ENCODE measurements at regions not wholly inside any gene's neighbourhood (a gene's known extent, or its start where the extent isn't known, plus 50 kb on each side); places are given as distances from the start of the nearest gene placed in this dataset.
"Not testable (repeated sequence)": the region's sequence is repeated elsewhere in the genome, so short reads cannot be mapped to it uniquely, and the experiment has no call there.

GRCh38 chr18:1811282-1811681, 760.0 kb downstream of the METTL4 start:
- DNase-seq (ENCODE audit: low read depth): no peak
- H3K4me3 ChIP-seq (ENCODE audit: low read length): no peak overlapping the region
- no peak for TF ChIP-seq CTCF (conservative IDR thresholded peaks at IDR 0.05; ENCODE audit: low read length)

- no peak overlapping the region for H3K4me3 ChIP-seq (ENCODE audit: low read length)
- DNase-seq (ENCODE audit: low read depth): no peak
Measured at GRCh38 chr18:1825296-1825695, 746.0 kb downstream of the METTL4 start.

DNA sequence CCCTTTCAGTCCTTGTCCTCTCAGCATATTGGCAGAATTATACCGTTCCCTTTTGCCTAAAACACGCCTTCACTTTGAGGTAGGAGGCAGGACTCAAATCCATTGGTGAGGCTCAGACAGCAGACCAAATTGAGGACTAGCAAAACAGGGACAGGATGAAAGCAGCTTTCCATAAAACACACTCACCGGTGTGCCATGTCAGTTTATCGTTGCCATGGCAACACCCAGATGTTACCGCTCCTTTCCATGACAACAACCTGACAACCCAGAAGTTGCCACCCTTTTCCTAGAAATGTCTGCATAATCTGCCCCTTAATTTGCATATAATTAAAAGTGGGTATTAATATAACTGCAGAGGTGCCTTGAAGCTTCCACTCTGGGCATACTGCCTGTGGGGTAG, 730.4 kb downstream of the METTL4 start:
- TF ChIP-seq CTCF (conservative IDR thresholded peaks at IDR 0.05; ENCODE audit: low read length): no peak
- no peak for DNase-seq (ENCODE audit: low read depth)

More at GRCh38 chr18:1825296-1825695, 746.0 kb downstream of the METTL4 start:
- no peak for TF ChIP-seq CTCF (conservative IDR thresholded peaks at IDR 0.05; ENCODE audit: low read length)

DNA sequence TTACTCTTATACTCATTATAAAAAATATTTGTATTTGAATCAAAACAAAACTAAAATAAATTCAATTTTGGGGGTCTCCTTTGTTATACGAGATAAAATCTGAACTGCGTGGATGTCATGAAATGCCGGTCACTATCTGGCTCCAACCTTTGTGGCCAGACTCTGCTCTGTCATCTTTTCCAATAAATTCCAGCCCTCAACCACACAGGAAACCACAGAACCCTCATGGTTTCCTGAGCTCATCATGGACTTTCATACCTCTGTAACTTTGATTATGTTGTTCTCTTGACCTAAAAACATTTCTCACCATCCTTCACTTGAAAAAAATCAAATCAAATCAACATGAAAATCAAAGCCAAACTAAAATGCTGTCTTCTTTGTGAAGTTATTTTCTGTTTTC, 724.7 kb downstream of the METTL4 start:
- no peak for DNase-seq (ENCODE audit: low read depth)

More for the DNA sequence above, 730.4 kb downstream of the METTL4 start:
- H3K4me3 ChIP-seq (ENCODE audit: low read length): no peak overlapping the region

GRCh38 chr18:1848716-1849115, 722.6 kb downstream of the METTL4 start:
- H3K4me3 ChIP-seq (ENCODE audit: low read length): no peak overlapping the region
- DNase-seq (ENCODE audit: low read depth): no peak
- no peak for TF ChIP-seq CTCF (conservative IDR thresholded peaks at IDR 0.05; ENCODE audit: low read length)

More for the DNA sequence above, 724.7 kb downstream of the METTL4 start:
- no peak for TF ChIP-seq CTCF (conservative IDR thresholded peaks at IDR 0.05; ENCODE audit: low read length)
- H3K4me3 ChIP-seq (ENCODE audit: low read length): no peak overlapping the region

DNA sequence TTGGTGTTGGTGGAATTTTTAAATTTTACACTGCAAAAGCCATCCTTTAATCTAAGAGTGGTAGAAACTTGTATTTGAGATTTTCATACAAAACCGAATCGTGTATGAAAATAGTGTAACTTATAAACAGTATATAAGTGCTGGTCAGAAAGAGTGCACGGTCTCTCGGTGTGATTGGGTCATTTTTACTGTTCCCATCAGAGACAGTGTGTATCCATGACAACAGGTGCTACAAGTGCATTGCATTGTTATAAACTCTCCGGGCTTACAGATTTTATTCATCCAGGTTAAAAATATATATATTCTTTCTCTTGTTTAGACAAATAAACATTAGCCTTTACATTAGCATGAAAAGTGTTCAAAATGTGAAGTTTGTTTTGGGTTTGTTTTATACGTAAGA, 721.9 kb downstream of the METTL4 start:
- no peak for DNase-seq (ENCODE audit: low read depth)
- TF ChIP-seq CTCF (conservative IDR thresholded peaks at IDR 0.05; ENCODE audit: low read length): no peak
- no peak overlapping the region for H3K4me3 ChIP-seq (ENCODE audit: low read length)

- H3K4me3 ChIP-seq (ENCODE audit: low read length); DNase-seq (ENCODE audit: low read depth): not testable (repeated sequence)
Measured at GRCh38 chr18:1857281-1857680, 714.0 kb downstream of the METTL4 start.

- H3K4me3 ChIP-seq (ENCODE audit: low read length): no peak overlapping the region
- no peak for TF ChIP-seq CTCF (conservative IDR thresholded peaks at IDR 0.05; ENCODE audit: low read length)
- no peak for DNase-seq (ENCODE audit: low read depth)
Measured at GRCh38 chr18:1861473-1861872, 709.8 kb downstream of the METTL4 start.

Measured in AG10803 (cell line).